NCI-H2227 treated with DMSO at 0.1 percent for 48 hours (cell line): ENCODE measurements at regions not wholly inside any gene's neighbourhood (a gene's known extent, or its start where the extent isn't known, plus 50 kb on each side); places are given as distances from the start of the nearest gene placed in this dataset.

ENCODE experiments used
- DNase-seq: peaks from one replicate; lab custom pipeline; 2025; lab: John Stamatoyannopoulos, UW

- no peak for DNase-seq
Measured at GRCh38 chr17:72342627-72343527, 222.1 kb downstream of the SOX9 start.

- DNase-seq: no peak
Measured at GRCh38 chr17:72343911-72344310, 223.1 kb downstream of the SOX9 start.

DNA sequence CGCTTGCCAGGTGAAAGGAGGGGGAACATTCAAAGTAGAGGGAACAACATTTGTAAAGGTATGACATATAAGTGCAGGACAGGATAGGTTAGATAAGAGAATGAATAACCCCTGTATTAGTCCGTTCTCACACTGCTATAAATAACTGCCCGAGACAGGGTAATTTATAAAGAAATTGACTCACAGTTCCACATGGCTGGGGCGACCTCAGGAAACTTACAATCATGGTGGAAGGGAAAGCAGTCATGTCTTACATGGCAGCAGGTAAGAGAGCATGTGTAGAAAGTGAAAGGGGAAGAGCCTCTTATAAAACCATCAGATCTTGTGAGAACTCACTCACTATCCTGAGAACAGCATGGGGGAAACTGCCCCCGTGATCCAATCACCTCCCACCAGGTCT lies 223.8 kb downstream of the SOX9 start:
- DNase-seq: no peak

GRCh38 chr17:72345088-72345487 lies 224.3 kb downstream of the SOX9 start:
- DNase-seq: no peak

DNA sequence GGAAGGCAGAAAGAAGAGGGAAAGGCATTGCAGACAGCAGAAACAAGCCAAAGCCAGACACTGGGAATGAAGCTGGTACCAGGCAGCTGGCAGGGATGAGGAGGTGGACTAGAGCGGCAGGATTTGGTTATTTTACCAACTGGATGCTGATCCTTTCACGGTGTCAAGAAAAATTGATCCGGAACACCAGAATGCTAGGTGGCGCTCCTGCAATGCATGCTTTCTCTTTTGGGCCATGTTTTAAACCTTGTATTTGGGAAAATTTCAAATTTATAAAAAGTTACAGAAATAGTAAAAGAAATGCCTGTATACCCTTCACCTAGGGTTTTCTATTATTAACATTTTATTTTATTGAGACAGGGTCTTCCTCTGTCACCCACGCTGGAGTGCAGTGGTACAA lies 224.7 kb downstream of the SOX9 start:
- no peak for DNase-seq

GRCh38 chr17:72346306-72346705 lies 225.5 kb downstream of the SOX9 start:
- no peak for DNase-seq

DNA sequence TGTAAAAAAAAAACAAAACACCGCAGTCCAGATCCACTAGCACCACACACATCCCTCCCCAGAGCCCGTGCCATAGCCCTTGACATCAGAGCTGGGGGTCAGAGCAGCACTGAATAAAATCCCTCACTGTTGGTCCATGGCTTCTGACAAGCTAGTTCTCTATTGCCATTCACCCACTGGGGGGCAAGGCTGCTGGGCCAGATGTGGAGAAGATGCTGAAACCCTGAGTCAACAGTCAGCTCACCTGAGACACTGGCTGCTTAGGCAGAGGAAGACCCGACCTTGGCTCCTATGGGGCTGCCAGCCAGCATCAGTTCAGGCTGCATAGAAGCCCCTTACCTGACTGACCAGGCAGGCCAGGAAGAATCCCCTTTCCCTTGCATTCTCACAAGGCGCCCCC lies 228.2 kb downstream of the SOX9 start:
- no peak for DNase-seq

DNA sequence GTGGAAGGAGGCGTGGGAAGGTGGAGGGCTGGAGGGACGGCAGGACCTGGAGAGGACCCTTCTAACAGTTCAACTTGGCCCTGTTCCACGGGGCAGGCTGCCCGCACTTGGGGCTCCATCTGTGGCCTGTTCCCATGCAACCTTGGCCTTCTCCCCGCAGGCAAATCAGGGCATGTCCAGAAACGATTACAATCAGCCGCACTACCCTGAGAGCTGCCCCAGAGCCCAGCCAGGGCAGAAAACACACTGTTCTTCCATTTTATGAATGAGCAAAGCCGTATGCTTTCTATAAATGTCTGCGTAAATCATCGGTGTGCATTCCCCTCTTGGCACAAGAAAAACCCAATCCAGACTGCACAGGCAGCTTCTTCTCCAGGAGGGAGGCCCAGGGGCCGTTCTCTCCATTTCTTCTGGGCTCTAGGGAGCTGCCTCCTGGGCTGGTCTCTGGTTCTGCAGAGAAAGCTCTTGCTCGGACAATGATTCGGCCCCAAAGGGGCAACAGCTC lies 228.7 kb downstream of the SOX9 start:
- no peak for DNase-seq

GRCh38 chr17:72350073-72350472 lies 229.3 kb downstream of the SOX9 start:
- no peak for DNase-seq

GRCh38 chr17:72351365-72351764 lies 230.5 kb downstream of the SOX9 start:
- no peak for DNase-seq

- DNase-seq: peak; percentile 27
Measured at GRCh38 chr17:72351884-72352346, 231.1 kb downstream of the SOX9 start.

DNA sequence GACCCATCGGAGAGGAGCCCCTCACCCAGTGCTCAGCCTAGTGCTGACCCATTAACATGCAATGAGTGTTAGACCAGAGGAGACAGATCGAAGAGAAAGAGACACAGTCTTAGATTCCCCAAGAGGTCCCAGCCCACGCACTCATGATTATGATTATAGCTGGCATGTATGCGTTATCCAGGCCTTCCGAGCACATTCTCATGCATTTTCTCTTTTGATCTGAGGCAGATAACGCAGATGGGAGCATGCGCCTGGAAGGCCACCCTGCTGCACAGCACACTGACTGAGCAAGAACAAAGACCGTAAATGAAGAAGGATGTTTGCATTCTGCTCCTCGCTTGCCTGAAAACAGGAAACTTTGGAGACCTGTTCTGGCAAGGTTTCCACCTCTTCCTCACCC lies 232.7 kb downstream of the SOX9 start:
- no peak for DNase-seq

- no peak for DNase-seq
Measured at GRCh38 chr17:72354071-72354470, 233.3 kb downstream of the SOX9 start.

DNA sequence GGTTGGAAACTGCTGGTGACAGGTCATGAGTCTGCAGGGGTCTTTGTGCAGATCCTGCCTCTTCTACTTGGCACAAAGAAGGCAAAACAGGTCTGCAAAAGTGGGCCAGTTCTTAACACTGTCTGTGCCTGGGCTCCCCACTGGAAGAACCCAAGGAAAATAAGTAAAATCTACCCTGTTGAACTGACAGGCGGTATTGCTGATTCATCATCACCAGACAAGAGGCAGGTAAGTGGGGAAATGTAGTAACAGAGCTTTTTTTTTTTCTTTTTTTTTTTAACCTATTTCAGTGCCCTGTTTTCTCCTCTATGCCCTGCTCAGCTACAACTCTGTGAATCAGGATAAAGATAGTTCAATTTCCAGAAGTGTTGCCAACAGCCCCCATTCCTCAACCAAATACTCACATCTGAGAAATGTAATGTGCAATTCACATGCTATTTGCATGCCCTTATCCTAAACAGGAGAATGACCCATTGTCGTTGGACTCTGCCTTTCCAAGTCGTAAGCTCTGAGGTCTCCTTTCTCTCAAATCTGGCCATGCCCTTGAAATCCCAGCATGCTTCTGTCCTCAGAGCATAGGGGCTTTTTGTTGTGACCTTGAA lies 237.0 kb downstream of the SOX9 start:
- DNase-seq: no peak

- no peak for DNase-seq
Measured at GRCh38 chr17:72358465-72358864, 237.6 kb downstream of the SOX9 start.

- no peak for DNase-seq
Measured at GRCh38 chr17:72359274-72359673, 238.5 kb downstream of the SOX9 start.

GRCh38 chr17:72359811-72360210 lies 239.0 kb downstream of the SOX9 start:
- DNase-seq: no peak

DNA sequence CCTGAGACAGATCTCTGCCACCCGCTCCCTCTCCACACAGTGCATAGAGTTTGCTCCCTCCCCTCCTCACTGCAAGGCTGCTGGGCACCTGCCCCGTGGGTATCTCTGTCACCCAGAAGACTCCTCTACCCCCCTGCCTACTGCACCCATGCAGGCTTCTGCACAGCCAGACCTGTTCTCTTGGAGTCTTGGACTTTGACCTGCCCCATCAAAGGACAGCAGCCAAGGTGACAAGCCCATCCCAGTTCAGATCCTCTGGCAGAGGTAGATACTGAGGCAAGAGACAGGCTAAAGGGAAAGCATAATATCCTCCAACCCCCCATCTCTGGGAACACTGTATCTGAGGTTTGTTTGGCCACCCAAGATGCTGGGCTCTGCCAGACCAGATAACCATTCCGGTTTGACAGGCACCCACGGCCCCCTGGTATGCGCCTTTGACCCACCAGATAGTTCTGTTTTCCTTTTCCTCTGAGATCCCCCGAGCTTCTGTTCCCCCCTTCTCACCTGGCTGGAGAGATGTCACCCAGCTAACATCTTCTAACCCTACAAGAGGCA lies 239.6 kb downstream of the SOX9 start:
- no peak for DNase-seq

GRCh38 chr17:72361892-72362291 lies 241.1 kb downstream of the SOX9 start:
- DNase-seq: no peak

GRCh38 chr17:72362376-72363088 lies 241.7 kb downstream of the SOX9 start:
- DNase-seq: no peak

DNA sequence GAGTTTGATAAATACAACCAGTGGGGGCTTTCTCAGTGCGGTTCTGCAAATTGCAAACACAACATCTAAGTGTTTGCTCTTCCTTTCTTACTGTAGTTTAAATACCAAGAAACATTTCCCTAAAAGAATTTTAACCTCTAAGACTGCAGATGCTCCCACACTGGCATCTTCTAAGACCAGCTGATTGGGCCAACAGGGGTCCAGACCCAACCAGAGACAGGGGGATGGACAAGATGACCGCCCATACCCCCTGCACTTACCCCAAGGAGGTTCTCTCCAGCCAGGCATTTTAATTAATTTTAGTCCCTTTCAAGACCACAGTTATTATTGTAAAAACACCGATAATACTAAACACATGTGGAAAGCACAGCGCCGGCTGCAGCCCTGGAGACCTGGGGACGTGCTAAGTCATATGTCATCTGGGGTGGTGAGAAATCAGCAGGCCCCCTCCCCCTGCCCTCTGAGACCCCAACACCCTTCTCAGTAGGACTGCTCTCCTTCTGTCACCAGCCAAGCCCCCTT lies 242.3 kb downstream of the SOX9 start:
- DNase-seq: no peak

- no peak for DNase-seq
Measured at GRCh38 chr17:72365857-72366414, 245.1 kb downstream of the SOX9 start.
